GM21529 (cell line): ENCODE measurements at regions not wholly inside any gene's neighbourhood (a gene's known extent, or its start where the extent isn't known, plus 50 kb on each side); places are given as distances from the start of the nearest gene placed in this dataset.

ENCODE experiments used
- ATAC-seq: cut with Tn5 transposase; IDR thresholded peaks from one replicate; pipeline ENCODE4 v1.9.1; 2021; ENCODE audit not compliant: unreplicated experiment

DNA sequence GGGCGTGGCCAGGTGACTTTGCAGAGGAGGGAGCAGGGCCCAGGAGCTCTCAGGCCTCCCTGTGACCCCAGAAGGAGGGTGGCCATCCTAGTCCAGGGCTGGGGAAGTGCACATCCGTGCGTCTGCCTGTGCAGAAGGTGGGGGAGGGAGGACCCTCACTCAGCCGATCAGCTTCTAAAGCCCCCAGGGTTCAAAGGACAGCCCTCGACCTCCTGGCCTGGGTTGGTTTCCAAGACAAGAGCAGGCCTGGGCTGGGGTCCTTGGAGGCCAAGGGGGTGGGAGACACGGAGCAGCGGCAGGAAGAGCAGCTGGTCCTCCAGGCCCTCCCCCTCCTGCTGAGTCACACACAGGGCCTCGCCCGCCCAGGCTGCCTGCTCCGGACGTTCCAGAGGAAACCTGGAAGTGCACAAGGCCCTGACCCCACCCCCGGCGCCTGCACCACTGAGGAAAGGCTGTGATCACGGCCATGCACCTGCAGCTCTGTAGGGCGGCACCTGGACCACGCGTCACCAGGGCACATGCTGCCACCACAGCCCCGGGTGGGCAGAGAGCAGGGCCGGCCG is 67.1 kb upstream of the ZNF469 start:
- no peak for ATAC-seq

GRCh38 chr16:88316151-88316550 is 66.6 kb upstream of the ZNF469 start:
- ATAC-seq: no peak

- no peak for ATAC-seq
Observed at GRCh38 chr16:88316941-88317612, 65.7 kb upstream of the ZNF469 start.

DNA sequence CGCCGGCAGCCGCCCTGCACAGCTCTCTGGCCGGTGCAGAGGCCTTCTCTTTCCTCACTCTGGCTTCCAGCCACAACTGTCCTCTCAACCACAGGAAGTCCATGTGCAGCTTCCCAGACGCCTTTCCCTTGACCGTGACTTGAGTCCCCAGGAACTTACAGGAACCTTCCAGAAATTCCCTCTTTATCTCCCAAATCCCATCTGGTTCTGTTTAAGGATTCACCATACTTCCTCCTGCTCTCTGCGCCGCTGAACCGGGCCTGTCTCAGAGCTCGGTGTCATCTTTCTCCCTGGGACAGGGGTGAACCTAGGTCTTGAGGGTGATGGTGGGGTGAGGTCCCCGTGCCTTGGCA is 65.2 kb upstream of the ZNF469 start:
- ATAC-seq: no peak

- no peak for ATAC-seq
Observed at GRCh38 chr16:88318051-88318450, 64.7 kb upstream of the ZNF469 start.

DNA sequence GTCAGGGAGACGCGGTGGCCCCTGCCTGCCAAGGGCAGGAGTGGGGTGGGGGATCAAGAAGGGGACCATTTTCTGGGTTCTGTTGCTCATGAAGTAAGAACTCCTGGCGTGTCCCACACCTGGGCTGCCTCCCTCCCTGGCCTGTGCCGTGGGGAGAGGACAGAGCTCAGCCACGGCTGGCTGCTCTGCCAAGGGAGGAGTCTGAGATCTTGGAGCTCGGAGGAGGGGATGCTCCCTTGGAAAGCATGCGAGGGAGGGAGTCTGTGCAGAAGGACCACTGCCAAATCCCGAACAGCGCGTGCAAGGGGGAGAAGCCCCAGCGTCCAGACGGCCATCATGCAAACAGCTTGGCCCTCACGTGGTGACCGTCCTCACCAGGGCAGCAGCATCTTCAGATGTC is 64.2 kb upstream of the ZNF469 start:
- ATAC-seq: no peak

- ATAC-seq: no peak
Observed at GRCh38 chr16:88319116-88319965, 63.4 kb upstream of the ZNF469 start.

- ATAC-seq: no peak
Observed at GRCh38 chr16:88320947-88321634, 61.7 kb upstream of the ZNF469 start.

DNA sequence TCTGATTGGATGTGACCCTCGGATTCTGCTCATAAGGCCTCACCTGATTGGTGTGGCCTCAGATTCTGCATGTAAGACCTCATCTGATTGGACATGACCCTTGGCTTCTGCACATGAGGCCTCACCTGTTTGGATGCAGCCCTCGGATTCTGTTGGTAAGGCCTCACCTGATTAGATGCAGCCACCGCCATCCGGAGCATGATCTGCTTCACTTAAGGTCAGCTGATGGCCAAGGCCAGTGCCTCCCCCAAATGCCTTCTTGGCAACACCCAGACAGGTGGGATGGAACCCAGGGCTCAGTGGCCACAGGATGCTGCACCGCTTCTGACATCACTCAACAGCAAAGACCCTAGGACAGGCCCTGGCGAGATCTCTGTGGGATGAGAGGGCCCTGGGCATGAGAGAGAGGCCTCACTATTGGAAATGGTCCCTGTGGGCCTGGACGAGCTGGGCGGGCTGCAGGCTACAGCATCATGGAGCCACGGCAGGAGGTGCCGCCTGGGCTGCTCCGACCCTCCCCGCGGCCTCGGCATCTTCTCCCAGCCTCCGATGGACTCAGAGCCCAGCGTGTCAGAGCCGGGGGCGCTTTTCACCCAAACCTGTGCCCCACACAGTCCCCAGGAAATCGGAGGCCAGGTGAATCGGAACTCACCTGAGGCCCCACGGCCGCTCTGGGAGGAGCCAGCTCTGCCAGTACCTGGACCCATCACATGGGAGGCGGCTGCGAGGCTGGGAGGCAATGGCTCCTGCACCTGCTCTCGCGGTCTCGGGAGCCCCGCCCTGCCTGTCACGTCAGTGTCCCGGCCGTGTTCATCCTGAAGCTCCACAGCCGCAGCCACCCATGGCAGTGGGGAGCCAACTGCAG is 60.9 kb upstream of the ZNF469 start:
- ATAC-seq: no peak

DNA sequence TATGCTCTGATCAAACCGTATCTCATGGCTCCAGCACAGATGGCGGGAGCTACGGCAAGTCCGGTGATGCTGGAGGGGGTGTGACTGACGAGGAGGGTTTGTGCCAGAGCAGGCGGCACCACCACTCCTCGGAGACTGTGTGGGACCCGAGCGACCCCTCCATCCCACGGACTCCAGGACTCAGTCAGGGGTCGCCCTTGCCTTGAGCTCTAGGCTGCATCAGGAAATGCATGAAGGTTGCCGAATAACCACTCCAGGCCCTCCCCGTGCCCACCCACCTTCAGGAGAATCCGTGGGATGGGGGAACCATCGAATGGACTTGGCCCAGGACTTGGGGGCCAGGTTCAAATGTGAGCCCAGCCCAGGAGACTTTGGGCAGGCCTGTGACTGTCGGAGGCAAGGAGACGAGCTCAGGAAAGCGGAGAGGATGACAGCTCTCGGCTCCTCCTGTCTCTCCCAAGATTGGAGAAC is 60.2 kb upstream of the ZNF469 start:
- no peak for ATAC-seq

- ATAC-seq: no peak
Observed at GRCh38 chr16:88323041-88323440, 59.7 kb upstream of the ZNF469 start.

DNA sequence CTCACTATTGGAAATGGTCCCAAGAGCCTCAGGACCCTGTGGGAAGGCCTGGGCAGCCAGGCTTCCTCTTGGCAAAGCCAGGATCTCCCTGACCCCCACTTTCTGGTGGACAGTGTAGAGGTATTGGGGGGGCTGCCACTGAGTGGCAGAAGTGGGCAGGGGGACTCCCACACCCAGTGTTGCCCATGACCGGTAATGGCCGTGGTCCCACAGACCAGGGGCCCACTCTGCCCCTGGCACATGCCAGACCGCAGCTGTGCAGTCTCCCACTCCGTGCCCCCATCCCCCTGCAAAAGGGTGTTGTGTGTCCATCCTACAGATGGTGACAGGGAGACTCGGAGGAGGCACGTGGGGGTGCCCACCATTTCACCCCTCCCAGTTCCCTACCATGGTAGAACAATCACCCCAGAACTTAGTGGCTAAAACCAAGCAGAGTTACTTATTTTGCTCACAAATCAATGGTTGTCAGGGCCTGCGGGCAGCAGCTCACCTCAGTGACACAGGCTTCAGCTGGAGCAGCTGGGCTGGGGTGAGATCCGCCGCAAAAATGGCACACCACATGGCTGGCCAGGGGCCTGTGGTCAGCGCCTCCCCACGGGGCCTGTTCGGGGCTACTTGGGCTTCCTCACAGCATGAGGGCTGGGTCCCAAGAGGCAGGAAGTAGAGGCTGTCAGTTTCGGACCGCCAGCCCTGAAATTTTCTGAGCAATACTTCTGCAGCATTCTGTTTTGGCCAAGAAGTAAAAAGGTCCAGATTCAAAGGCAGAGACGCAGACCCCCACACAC is 59.0 kb upstream of the ZNF469 start:
- no peak for ATAC-seq

DNA sequence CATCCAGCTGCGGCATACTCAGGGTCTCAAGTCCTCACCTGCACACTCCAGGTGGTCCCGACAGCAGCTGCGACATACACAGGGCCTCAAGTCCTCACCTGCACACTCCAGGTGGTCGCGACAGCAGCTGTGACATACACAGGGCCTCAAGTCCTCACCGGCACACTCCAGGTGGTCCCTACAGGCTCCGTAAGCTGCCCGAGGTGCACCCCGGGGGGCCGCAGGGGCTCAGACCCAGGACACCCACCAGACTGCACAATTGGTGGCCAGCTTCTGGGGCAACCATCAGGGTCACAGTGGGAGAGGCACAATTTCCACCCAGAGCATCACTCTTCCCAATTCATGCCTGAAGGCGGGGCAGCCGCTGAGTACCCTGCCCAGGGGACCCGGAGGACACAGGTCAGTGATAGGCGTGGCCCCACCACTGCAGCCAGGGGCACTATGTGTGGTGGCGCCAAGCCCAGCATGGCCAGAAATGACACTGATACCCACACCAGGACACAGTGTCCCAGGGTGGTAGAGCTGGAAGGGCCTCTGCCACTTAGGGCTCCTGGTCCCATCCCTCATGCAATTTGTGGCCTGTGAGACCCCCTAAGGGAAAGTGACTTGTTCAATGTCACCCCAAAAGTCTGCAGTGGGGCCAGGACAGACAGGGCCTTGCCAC is 57.5 kb upstream of the ZNF469 start:
- ATAC-seq: no peak

GRCh38 chr16:88325976-88326375 is 56.8 kb upstream of the ZNF469 start:
- no peak for ATAC-seq

DNA sequence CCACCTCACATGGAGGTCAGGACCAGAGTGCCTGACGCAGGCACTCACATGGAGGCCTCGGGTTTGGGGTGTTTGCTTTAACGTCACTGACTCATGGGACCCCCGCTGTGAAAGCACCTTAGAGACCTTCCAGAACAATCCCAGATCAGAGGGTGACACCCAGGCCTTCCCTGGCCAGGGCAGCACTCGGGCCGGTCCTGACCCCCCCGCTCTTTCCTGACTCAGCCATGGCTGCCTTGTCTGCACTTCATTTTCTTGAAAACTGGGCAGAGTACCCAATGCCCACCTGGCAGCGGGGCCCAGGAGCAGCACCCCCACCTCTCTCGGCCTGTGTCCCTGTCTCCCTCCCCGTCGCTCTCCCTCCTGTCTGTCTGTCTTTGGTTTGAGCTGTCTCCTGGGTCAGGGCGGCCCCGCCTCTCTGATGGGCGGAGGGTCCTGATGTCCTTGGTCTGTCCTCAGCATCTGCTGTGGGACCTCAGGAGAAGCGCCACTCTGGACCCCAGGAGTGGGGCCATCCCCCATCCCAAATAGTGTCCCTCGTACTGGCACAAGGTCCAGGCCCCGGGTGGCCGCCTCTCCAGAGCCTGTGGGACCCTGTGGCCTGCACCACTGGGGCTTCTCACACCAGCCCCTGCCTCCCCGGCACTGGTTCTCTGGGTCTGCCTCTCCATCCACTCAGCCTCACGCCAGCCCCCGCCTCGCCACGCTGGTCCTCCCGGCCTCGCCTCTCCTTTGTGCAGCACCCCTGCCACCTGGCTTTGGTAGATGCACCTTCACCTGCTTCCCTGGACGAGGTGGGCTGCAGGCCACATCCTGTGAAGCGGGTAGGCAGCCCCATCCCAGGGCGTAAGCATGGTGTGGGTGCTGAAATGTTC is 55.9 kb upstream of the ZNF469 start:
- no peak for ATAC-seq

GRCh38 chr16:88327561-88328312 is 55.0 kb upstream of the ZNF469 start:
- ATAC-seq: no peak

DNA sequence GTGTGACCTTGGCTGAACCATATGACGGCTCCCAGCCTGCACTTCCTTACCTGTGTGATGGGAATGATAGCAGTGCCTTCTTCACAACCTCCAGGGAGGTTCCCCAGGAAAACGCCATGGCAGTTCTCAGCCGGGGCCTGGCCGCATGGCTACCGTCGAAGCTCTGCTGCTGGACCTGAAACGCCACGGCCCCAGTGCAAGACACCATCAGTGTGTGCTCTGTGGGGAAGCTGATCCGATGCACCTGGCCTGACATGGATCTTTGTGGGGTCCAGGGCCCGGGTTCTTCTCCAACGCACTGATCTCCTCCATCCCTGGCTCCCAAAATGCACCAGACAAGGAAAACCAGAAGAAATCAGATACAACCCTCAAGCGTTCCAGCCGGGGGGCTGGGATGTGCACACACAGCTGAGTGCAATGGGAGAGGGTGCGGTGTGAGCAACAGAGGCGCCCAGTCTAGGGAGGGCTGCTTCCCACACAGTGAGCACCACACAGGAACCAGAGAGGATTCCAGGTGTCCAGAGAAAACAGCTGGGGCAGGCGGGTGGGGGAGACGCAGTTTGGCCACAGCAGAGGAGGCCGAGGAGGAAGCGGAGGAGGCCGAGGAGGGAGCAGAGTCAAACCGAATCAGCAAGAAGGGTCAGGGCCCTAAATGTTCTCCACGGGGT is 54.3 kb upstream of the ZNF469 start:
- ATAC-seq: no peak
